ENCODE measurements at regions not wholly inside any gene's neighbourhood (a gene's known extent, or its start where the extent isn't known, plus 50 kb on each side); places are given as distances from the start of the nearest gene placed in this dataset.

GRCh38 chr18:22074282-22075070, 94.9 kb upstream of the GATA6 start:
- no peak for DNase-seq

DNA sequence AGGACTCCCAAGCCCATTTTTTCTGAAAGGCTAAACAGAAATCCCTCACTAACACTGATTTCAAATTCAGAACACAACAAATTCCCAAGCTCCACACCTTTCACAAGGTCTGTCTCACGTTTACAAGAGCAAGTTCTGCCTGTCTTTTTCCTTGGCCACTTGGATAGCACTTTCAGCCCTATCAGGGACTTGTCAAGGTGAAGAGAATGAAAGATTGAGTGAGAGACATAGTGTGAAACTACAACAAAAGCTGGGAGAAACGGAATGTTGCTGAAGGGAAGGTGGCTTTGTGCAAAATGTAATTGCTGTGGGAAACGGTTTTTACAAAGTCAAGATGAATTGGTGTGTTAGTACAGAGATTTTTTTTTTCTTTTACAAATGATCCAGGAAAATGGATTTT, 89.4 kb upstream of the GATA6 start:
- no peak for DNase-seq

GRCh38 chr18:22082408-22082807, 87.0 kb upstream of the GATA6 start:
- no peak for DNase-seq

DNA sequence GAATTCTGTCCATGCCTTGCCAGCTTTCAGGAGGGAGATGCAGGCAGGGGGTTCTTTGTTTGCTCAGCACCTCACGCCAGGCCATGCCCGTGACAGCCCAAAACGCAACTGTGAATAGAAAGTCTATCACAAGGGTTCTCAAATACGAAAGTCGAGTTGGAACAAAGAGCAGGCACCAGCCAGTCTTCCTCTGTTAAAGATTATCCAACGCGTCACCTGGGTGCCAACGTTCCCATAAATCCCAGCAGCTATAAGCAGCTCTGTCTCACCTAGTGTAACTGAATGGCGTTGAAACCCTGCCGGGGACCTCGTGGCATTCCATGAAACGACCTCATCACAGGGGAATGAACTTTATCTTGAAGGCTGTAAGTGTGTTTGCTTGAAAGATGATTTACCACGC, 84.8 kb upstream of the GATA6 start:
- DNase-seq, result no peak

DNA sequence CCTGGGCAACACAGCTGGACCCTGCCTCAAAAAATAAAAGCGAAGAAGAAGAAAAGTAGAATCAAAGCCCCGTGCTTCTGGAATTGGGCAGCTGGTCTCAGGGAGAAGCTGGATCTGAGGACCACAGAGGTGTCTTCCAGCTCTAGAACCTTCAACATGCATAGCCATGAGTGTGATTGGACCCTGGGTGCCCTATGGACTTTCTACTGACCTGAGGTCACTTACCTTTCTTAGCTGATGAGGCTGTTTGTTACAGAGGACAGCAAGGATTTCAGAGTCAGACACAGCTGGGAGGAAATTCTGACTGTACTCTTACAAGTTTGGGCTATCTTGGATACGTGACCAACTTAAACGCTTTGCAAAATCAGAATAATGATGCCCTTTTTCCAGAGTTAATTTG, 82.4 kb upstream of the GATA6 start:
- DNase-seq, result no peak

DNA sequence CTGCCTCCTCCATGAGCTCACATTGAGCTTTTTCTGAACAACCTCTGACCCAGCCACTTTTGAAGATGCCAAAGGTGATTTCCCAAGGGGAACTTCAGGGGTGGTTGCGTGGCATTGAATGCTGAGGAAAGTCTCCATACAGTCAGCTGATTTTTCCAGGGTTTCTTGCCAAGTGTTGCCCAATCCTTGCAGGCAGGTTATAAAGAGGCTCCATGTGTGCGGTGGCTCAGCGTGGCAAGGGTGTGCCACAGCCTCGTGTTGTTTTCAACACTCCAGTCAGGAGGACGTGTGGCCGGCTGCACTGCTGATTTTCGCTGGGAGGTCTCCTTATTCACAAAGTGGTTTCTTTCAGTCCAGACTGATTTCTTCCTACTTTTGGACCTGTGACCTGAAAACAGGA, 81.4 kb upstream of the GATA6 start:
- no peak for DNase-seq

DNA sequence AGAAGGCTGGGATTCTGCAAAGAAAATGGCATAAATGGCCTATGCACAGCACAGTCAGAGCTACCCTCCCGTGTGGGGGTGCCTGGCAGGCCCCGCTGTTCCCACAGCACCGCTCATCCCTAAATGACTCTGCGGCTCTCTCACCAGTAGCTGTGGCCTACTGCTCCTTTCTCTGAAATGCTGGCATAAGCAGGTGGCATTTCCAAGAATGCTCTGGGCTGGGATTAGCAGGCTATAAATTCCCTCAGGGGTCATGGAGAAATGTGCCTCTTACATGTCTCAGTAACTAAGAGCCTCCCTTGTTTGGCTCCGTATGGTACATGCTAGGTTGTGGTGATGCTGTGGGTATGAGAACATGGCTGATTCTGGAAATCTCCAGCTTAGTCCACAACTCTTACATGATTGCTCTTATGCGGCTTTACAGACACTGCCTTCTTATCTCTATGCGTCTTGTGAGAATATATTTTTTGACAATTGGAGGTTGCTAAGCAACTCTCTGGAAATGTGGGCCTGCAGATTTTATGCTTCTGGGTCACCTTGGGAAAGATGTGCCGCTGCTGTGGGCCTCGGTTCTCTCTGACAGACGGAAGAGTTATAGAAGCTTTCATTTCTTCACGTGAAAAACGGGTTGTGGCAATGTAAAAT, 80.3 kb upstream of the GATA6 start:
- no peak for DNase-seq

GRCh38 chr18:22091341-22091740, 78.0 kb upstream of the GATA6 start:
- DNase-seq, result no peak

- no peak for DNase-seq
These were observed 75.5 kb upstream of the GATA6 start for GRCh38 chr18:22093731-22094357.

- DNase-seq, result no peak
These were observed 75.0 kb upstream of the GATA6 start for GRCh38 chr18:22094358-22094734.

- DNase-seq, result no peak
These were observed 70.8 kb upstream of the GATA6 start for GRCh38 chr18:22098563-22098989.

GRCh38 chr18:22099925-22100324, 69.5 kb upstream of the GATA6 start:
- DNase-seq, result no peak

GRCh38 chr18:22101731-22102130, 67.7 kb upstream of the GATA6 start:
- DNase-seq, result no peak

- DNase-seq, result no peak
These were observed 66.3 kb upstream of the GATA6 start for GRCh38 chr18:22102953-22103646.

DNA sequence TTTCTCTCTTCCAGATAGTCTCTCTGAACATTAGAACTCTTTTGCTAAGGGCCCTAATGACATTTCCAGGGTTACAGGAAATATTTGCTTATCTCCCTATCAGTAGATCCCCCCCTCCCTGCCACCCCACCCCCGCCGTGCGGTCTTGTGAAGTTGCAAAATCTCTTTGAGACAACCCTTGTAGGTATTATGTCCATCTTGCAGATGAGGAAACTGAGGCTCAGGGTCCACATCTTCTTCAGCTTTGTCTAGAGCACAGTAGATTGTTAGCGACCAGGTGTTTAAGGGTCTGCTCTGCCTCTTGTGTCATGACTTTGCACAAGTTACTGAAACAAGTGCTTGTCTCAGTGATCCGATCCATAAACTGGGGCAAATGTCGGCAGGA, 65.8 kb upstream of the GATA6 start:
- DNase-seq, result no peak

GRCh38 chr18:22106536-22107292, 62.7 kb upstream of the GATA6 start:
- no peak for DNase-seq

DNA sequence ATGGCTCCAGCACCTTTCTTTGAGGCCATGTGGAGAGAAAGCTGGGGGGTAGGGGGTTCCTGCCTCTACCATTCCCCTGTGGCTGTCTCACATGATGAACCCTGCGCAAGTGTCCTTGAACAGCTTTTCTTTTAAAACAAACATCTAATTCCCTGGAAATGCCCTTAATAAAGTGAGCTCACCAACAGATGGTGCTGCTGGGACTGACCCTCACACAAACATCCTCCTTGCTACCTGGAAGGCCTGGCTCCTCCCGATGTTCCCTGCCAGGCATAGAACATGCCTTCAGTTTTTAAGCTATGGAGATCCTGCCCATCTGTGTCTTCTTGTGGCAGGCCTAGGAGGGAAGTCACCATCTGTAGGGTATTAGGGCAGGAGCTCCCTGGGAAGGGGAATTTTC, 60.7 kb upstream of the GATA6 start:
- DNase-seq, result no peak

- DNase-seq, result no peak
These were observed 59.9 kb upstream of the GATA6 start for GRCh38 chr18:22109535-22109934.

DNA sequence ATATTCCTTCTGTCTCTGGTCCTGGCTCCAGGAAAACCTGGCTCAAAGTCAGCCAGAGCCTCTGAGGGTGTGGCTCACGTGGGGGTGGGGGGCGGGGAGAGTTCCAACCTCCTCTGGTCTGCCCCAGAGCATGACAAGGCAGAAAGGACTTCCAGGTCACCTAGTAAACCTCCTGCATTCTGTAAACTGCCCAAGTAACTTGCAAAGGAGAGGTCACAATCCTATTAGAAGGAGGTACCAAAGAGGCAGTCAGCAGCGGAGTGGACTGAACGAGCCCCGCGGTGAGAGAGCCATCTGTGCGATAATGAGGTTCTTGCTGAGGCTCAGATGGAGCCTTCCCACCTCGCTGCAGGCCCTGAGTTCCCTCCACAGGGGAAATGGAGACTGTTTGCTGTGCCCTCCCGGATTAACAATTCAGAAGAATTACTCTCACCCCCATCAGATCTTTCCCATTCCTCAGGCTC, 58.9 kb upstream of the GATA6 start:
- DNase-seq, result no peak

DNA sequence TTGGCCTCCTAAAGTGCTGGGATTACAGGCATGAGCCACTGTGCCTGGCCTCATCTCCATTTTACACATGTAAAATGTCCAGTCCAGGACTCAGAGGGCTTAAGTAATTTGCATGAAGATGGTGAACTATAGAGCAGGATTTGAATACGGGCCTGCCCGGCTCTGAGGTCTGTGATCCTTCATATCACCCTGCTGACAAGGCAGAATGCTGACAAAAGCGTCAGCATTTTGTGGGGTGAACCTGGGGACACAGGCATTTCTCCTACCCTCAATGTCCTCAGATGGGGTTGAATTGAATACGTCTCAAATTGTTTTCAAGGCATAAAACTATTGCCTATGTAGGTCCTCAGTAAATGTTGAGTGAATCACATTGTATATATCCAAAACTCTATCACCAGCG, 57.2 kb upstream of the GATA6 start:
- no peak for DNase-seq

GRCh38 chr18:22113144-22113844, 56.1 kb upstream of the GATA6 start:
- DNase-seq, result no peak

Measured in central memory CD4-positive, alpha-beta T cell (primary cell).